K562 (cell line): ENCODE measurements at regions not wholly inside any gene's neighbourhood (a gene's known extent, or its start where the extent isn't known, plus 50 kb on each side); places are given as distances from the start of the nearest gene placed in this dataset.

ENCODE experiments used
- NFATC3 ChIP-seq: fragments of 450-650 bp; IDR thresholded peaks from 2 replicates; pipeline ENCODE4 v1.6.1; 2017; ENCODE audit warnings: mild to moderate bottlenecking
- POLR2A ChIP-seq: fragments of 450-650 bp; conservative IDR thresholded peaks from 2 replicates; pipeline ENCODE4 v1.6.1; 2016
- SREBF2 ChIP-seq: sonication (generic); formaldehyde crosslinking; IDR thresholded peaks from 2 replicates; pipeline ENCODE4 v1.4.0; 2020; ENCODE audit warnings: mild to moderate bottlenecking, missing genetic modification reagents
- SRF ChIP-seq, 2 experiments: fragments of 250-450, 450-650 bp in 1 of 2; sonication (Bioruptor Pico) in 1 of 2; sonication (generic) in 1 of 2; formaldehyde crosslinking; IDR thresholded peaks; 2 replicates each; pipeline versions ENCODE4 v1.5.0 to v1.5.1; 2020 to 2022; ENCODE audit warnings: mild to moderate bottlenecking in 1 of 2, missing genetic modification reagents in 1 of 2
- XRCC3 ChIP-seq: fragments of 450-650 bp; IDR thresholded peaks from 2 replicates; pipeline ENCODE4 v1.6.1; 2017; ENCODE audit warnings: mild to moderate bottlenecking, moderate library complexity
- ZBTB12 ChIP-seq: fragments of 250-450 bp; sonication (Bioruptor Pico); IDR thresholded peaks from 2 replicates; pipeline ENCODE4 v1.4.0; 2020
- ZNF140 ChIP-seq: fragments of 250-450 bp; sonication (Bioruptor Pico); IDR thresholded peaks from 2 replicates; pipeline ENCODE4 v1.8.0; 2021; ENCODE audit warnings: moderate library complexity, mild to moderate bottlenecking, inconsistent platforms
- ZNF785 ChIP-seq: fragments of 250-450 bp; sonication (Bioruptor Pico); IDR thresholded peaks from 2 replicates; pipeline ENCODE4 v1.4.0; 2020; ENCODE audit warnings: mild to moderate bottlenecking
- TF ChIP-seq, protein P1 (sequence below), 3 experiments: IDR thresholded peaks in 2 of 3; conservative IDR thresholded peaks in 1 of 3; 2 replicates each; pipeline ENCODE4 v1.5.1; 2011 to 2012; ENCODE audit warnings: low read length in 3 of 3, mild to moderate bottlenecking in 3 of 3, control low read depth in 2 of 3, improper control_type of control experiment in 1 of 3, inconsistent platforms in 1 of 3, low read depth in 1 of 3, mixed read lengths in 1 of 3, moderate library complexity in 1 of 3; ENCODE audit not compliant: insufficient read depth in 2 of 3

GRCh38 chr17:64767269-64767997 lies 105.3 kb upstream of the SMURF2 start:
- no peak for TF ChIP-seq SRF (CRISPR knock-in tag; IDR thresholded peaks at IDR 0.05)
- no peak for TF ChIP-seq ZBTB12
- TF ChIP-seq, protein P1, sequence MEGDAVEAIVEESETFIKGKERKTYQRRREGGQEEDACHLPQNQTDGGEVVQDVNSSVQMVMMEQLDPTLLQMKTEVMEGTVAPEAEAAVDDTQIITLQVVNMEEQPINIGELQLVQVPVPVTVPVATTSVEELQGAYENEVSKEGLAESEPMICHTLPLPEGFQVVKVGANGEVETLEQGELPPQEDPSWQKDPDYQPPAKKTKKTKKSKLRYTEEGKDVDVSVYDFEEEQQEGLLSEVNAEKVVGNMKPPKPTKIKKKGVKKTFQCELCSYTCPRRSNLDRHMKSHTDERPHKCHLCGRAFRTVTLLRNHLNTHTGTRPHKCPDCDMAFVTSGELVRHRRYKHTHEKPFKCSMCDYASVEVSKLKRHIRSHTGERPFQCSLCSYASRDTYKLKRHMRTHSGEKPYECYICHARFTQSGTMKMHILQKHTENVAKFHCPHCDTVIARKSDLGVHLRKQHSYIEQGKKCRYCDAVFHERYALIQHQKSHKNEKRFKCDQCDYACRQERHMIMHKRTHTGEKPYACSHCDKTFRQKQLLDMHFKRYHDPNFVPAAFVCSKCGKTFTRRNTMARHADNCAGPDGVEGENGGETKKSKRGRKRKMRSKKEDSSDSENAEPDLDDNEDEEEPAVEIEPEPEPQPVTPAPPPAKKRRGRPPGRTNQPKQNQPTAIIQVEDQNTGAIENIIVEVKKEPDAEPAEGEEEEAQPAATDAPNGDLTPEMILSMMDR (IDR thresholded peaks at IDR 0.05 in 2 of 3, conservative IDR thresholded peaks at IDR 0.05 in 1 of 3; ENCODE audit: insufficient read depth in 2 of 3, low read depth in 1 of 3, low read length in 3 of 3), result no peak
- TF ChIP-seq POLR2A, result no peak
- no peak for TF ChIP-seq SREBF2 (CRISPR knock-in tag)
- no peak for TF ChIP-seq ZNF140 (CRISPR knock-in tag)
- no peak for TF ChIP-seq ZNF785 (CRISPR knock-in tag)
- no peak for TF ChIP-seq XRCC3
- no peak for TF ChIP-seq NFATC3
